HEK293 (cell line): ENCODE measurements at regions not wholly inside any gene's neighbourhood (a gene's known extent, or its start where the extent isn't known, plus 50 kb on each side); places are given as distances from the start of the nearest gene placed in this dataset.

ENCODE experiments used
- MEIS1 ChIP-seq: sonication (generic); formaldehyde crosslinking; IDR thresholded peaks from 2 replicates; pipeline ENCODE4 v1.8.1; 2022; ENCODE audit warnings: missing genetic modification reagents, mild to moderate bottlenecking, borderline replicate concordance
- TCF7L2 ChIP-seq: IDR thresholded peaks from 2 replicates; pipeline ENCODE4 v1.6.1; 2011; ENCODE audit warnings: low read depth, mild to moderate bottlenecking, inconsistent platforms, low read length, moderate library complexity, borderline replicate concordance
- ZNF473 ChIP-seq: fragments of 450-650 bp; formaldehyde crosslinking; IDR thresholded peaks from 2 replicates; pipeline ENCODE4 v1.5.1; 2017; ENCODE audit warnings: missing biosample characterization, missing genetic modification characterization
- ZNF530 ChIP-seq: fragments of 450-650 bp; formaldehyde crosslinking; IDR thresholded peaks from 2 replicates; pipeline ENCODE4 v1.5.1; 2016; ENCODE audit warnings: low read depth, missing biosample characterization, missing genetic modification characterization
- ZNF544 ChIP-seq: fragments of 450-650 bp; formaldehyde crosslinking; IDR thresholded peaks from 2 replicates; pipeline ENCODE4 v1.5.0; 2017; ENCODE audit warnings: missing biosample characterization, missing genetic modification characterization
- ZNF658 ChIP-seq: fragments of 450-650 bp; formaldehyde crosslinking; IDR thresholded peaks from 2 replicates; pipeline ENCODE4; 2016; ENCODE audit warnings: missing biosample characterization, missing genetic modification characterization
- ZNF664 ChIP-seq: fragments of 450-650 bp; formaldehyde crosslinking; IDR thresholded peaks from 2 replicates; pipeline ENCODE4 v1.5.1; 2016; ENCODE audit warnings: missing biosample characterization, missing genetic modification characterization
- ZNF670 ChIP-seq: fragments of 450-650 bp; formaldehyde crosslinking; IDR thresholded peaks from 2 replicates; pipeline ENCODE4 v1.5.1; 2016; ENCODE audit warnings: missing biosample characterization, missing genetic modification characterization, low read depth
- TF ChIP-seq, protein P1 (sequence below): fragments of 450-650 bp; formaldehyde crosslinking; IDR thresholded peaks from 2 replicates; pipeline ENCODE4 v1.5.1; 2016; ENCODE audit warnings: missing biosample characterization, missing genetic modification characterization
- TF ChIP-seq, protein P2 (sequence below): fragments of 450-650 bp; formaldehyde crosslinking; IDR thresholded peaks from 2 replicates; pipeline ENCODE4 v1.5.1; 2016; ENCODE audit warnings: missing biosample characterization, missing genetic modification characterization, low read depth
- TF ChIP-seq, protein P3 (sequence below): fragments of 450-650 bp; formaldehyde crosslinking; IDR thresholded peaks from 2 replicates; pipeline ENCODE4 v1.5.1; 2016; ENCODE audit warnings: missing biosample characterization, missing genetic modification characterization
- TF ChIP-seq, protein P4 (sequence below): fragments of 450-650 bp; formaldehyde crosslinking; IDR thresholded peaks from 2 replicates; pipeline ENCODE4 v1.5.1; 2017; ENCODE audit warnings: missing biosample characterization, mild to moderate bottlenecking, missing genetic modification characterization, moderate library complexity

DNA sequence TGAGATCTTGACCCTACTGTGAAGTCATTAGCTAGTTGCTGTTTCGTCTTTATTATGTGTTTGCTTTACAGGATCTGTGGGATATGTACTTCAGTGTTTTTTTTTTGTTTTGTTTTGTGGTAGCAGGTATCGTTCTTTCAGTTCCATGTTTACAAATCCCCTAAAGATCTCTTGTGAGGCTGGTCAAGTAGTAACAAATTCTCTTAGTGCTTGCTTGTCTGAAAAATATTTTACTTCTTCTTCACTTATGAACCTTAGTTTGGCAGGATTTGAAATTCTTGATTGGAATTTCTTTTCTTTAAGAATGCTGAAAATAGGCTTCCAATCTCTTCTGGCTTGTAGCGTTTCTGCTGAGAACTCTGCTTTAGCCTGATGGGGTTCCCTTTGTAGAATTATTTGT, 235.8 kb upstream of the ALCAM start:
- no peak for TF ChIP-seq ZNF664
- TF ChIP-seq, protein P1, sequence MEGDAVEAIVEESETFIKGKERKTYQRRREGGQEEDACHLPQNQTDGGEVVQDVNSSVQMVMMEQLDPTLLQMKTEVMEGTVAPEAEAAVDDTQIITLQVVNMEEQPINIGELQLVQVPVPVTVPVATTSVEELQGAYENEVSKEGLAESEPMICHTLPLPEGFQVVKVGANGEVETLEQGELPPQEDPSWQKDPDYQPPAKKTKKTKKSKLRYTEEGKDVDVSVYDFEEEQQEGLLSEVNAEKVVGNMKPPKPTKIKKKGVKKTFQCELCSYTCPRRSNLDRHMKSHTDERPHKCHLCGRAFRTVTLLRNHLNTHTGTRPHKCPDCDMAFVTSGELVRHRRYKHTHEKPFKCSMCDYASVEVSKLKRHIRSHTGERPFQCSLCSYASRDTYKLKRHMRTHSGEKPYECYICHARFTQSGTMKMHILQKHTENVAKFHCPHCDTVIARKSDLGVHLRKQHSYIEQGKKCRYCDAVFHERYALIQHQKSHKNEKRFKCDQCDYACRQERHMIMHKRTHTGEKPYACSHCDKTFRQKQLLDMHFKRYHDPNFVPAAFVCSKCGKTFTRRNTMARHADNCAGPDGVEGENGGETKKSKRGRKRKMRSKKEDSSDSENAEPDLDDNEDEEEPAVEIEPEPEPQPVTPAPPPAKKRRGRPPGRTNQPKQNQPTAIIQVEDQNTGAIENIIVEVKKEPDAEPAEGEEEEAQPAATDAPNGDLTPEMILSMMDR = no peak
- TF ChIP-seq ZNF473 = no peak
- TF ChIP-seq MEIS1 = no peak
- no peak for TF ChIP-seq ZNF530 (tag by site-specific recombination)
- no peak for TF ChIP-seq ZNF670 (tag by site-specific recombination)
- TF ChIP-seq, protein P2, sequence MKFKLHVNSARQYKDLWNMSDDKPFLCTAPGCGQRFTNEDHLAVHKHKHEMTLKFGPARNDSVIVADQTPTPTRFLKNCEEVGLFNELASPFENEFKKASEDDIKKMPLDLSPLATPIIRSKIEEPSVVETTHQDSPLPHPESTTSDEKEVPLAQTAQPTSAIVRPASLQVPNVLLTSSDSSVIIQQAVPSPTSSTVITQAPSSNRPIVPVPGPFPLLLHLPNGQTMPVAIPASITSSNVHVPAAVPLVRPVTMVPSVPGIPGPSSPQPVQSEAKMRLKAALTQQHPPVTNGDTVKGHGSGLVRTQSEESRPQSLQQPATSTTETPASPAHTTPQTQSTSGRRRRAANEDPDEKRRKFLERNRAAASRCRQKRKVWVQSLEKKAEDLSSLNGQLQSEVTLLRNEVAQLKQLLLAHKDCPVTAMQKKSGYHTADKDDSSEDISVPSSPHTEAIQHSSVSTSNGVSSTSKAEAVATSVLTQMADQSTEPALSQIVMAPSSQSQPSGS (tag by site-specific recombination) = no peak
- no peak for TF ChIP-seq ZNF658
- TF ChIP-seq, protein P3, sequence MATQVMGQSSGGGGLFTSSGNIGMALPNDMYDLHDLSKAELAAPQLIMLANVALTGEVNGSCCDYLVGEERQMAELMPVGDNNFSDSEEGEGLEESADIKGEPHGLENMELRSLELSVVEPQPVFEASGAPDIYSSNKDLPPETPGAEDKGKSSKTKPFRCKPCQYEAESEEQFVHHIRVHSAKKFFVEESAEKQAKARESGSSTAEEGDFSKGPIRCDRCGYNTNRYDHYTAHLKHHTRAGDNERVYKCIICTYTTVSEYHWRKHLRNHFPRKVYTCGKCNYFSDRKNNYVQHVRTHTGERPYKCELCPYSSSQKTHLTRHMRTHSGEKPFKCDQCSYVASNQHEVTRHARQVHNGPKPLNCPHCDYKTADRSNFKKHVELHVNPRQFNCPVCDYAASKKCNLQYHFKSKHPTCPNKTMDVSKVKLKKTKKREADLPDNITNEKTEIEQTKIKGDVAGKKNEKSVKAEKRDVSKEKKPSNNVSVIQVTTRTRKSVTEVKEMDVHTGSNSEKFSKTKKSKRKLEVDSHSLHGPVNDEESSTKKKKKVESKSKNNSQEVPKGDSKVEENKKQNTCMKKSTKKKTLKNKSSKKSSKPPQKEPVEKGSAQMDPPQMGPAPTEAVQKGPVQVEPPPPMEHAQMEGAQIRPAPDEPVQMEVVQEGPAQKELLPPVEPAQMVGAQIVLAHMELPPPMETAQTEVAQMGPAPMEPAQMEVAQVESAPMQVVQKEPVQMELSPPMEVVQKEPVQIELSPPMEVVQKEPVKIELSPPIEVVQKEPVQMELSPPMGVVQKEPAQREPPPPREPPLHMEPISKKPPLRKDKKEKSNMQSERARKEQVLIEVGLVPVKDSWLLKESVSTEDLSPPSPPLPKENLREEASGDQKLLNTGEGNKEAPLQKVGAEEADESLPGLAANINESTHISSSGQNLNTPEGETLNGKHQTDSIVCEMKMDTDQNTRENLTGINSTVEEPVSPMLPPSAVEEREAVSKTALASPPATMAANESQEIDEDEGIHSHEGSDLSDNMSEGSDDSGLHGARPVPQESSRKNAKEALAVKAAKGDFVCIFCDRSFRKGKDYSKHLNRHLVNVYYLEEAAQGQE (tag by site-specific recombination) = no peak
- TF ChIP-seq ZNF544 (tag by site-specific recombination) = no peak
- TF ChIP-seq, protein P4, sequence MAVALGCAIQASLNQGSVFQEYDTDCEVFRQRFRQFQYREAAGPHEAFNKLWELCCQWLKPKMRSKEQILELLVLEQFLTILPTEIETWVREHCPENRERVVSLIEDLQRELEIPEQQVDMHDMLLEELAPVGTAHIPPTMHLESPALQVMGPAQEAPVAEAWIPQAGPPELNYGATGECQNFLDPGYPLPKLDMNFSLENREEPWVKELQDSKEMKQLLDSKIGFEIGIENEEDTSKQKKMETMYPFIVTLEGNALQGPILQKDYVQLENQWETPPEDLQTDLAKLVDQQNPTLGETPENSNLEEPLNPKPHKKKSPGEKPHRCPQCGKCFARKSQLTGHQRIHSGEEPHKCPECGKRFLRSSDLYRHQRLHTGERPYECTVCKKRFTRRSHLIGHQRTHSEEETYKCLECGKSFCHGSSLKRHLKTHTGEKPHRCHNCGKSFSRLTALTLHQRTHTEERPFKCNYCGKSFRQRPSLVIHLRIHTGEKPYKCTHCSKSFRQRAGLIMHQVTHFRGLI (tag by site-specific recombination) = no peak
- TF ChIP-seq TCF7L2 = no peak
